ENCODE measurements at regions not wholly inside any gene's neighbourhood (a gene's known extent, or its start where the extent isn't known, plus 50 kb on each side); places are given as distances from the start of the nearest gene placed in this dataset.
A peak's percentile ranks its signal among the peaks of the same experiment; 100 is the strongest.

GRCh38 chr19:30906871-30907270, 442.4 kb downstream of the TSHZ3 start:
- in situ Hi-C loops (cut with MboI; ENCODE audit: low pct_unique_long_range_greater_than_20kb in 2 of 9, low sequenced_read_pairs in 9 of 9, unreplicated experiment in 9 of 9) = no loop called here
- H3K27ac ChIP-seq = no peak overlapping the region
- no peak overlapping the region for H3K4me3 ChIP-seq
- 20 to 92% (median 87%) methylated on average over 1 to 4 of the region's 8 CpGs; no CpG with 5 or more reads in 4 of the 10 experiments for WGBS, 10 experiments
- H3K4me1 ChIP-seq (replicated peaks in 1 of 2) = peaks cover 24 to 47% of the 10 kb centered on the region in 2 donors
- no peak for ATAC-seq (replicated peaks in 6 of 8)

- in situ Hi-C loops (cut with MboI; ENCODE audit: low pct_unique_long_range_greater_than_20kb in 2 of 9, low sequenced_read_pairs in 9 of 9, unreplicated experiment in 9 of 9) = no loop called here
- H3K4me3 ChIP-seq = no peak overlapping the region
- no peak for ATAC-seq (replicated peaks in 6 of 8)
- 40 to 90% (median 63%) methylated on average over 1 to 3 of the region's 3 CpGs; no CpG with 5 or more reads in 5 of the 10 experiments for WGBS, 10 experiments
- no peak overlapping the region for H3K27ac ChIP-seq
- H3K4me1 ChIP-seq (replicated peaks in 1 of 2) = peaks cover 14 to 18% of the 10 kb centered on the region in 2 donors
Measured at GRCh38 chr19:30900051-30900450, 449.2 kb downstream of the TSHZ3 start.

DNA sequence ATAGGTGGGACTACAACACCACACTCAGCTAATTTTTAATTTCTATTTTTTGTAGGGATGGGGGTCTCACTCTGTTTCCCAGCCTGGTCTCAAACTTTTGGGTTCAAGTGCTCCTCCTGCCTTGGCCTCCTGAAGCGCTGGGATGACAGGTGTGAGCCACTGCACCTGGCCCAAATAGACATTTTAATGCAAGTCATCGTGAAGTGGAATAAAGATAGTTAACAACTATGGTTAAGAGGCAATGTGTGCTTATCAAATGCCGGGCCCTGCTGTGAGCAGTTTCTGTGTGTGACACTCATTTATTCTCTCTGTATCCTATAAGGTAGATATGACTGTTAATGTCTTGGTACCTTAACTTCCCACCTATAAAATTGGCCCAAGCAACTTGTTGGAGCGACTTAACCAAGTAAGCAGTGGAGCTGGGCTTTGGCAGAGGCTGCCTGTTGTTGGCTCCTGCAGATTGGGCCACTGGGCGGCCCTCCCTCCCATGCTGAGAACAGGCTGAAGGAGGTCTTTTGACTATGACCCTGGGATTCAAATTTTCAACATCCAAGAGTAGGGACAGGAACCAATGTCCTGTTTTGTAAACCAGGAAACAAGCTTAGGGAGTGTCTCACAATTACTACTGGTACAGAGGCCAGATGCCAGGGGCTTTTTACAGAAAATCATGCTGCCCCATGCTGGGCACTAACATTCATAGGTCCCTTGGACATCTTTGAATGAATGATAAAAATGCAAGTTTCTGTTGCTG, 450.7 kb downstream of the TSHZ3 start:
- no peak overlapping the region for H3K4me3 ChIP-seq
- ATAC-seq (replicated peaks in 6 of 8) = no peak
- 53 to 100% (median 83%) methylated on average over 1 to 4 of the region's 5 CpGs; no CpG with 5 or more reads in 2 of the 10 experiments for WGBS, 10 experiments
- H3K4me1 ChIP-seq (replicated peaks in 1 of 2) = peaks cover 14 to 18% of the 10 kb centered on the region in 2 donors
- in situ Hi-C loops (cut with MboI; ENCODE audit: low pct_unique_long_range_greater_than_20kb in 2 of 9, low sequenced_read_pairs in 9 of 9, unreplicated experiment in 9 of 9) = no loop called here
- H3K27ac ChIP-seq = no peak overlapping the region

- WGBS, 10 experiments = 62 to 100% (median 100%) methylated on average over 1 to 6 of the region's 7 CpGs; no CpG with 5 or more reads in 5 of the 10 experiments
- peaks cover 14 to 18% of the 10 kb centered on the region in 2 donors for H3K4me1 ChIP-seq (replicated peaks in 1 of 2)
- in situ Hi-C loops (cut with MboI; ENCODE audit: low pct_unique_long_range_greater_than_20kb in 2 of 9, low sequenced_read_pairs in 9 of 9, unreplicated experiment in 9 of 9) = no loop called here
- H3K27ac ChIP-seq = no peak overlapping the region
- no peak for ATAC-seq (replicated peaks in 6 of 8)
- H3K4me3 ChIP-seq = no peak overlapping the region
Measured at GRCh38 chr19:30897553-30897952, 451.7 kb downstream of the TSHZ3 start.

- in situ Hi-C loops (cut with MboI; ENCODE audit: low pct_unique_long_range_greater_than_20kb in 2 of 9, low sequenced_read_pairs in 9 of 9, unreplicated experiment in 9 of 9) = no loop called here
- ATAC-seq (replicated peaks in 6 of 8) = no peak
- Histone ChIP-seq H3K4me3 (no peak overlapping the region), H3K27ac (peak overlapping the region; percentile 40 to 60), H3K4me1 (replicated peaks in 1 of 2) (peaks cover 14 to 18% of the 10 kb centered on the region in 2 donors)
- 100% methylated on average over 2 of the region's 3 CpGs; no CpG with 5 or more reads in 9 of the 10 experiments for WGBS, 10 experiments
Measured at GRCh38 chr19:30897034-30897433, 452.2 kb downstream of the TSHZ3 start.

- in situ Hi-C loops (cut with MboI; ENCODE audit: low pct_unique_long_range_greater_than_20kb in 2 of 9, low sequenced_read_pairs in 9 of 9, unreplicated experiment in 9 of 9) = no loop called here
- 17% methylated on average over 1 of the region's 1 CpG; no CpG with 5 or more reads in 8 of the 10 experiments for WGBS, 10 experiments
- no peak overlapping the region for H3K4me3 ChIP-seq
- peak overlapping the region; percentile 40 to 60 for H3K27ac ChIP-seq
- H3K4me1 ChIP-seq (replicated peaks in 1 of 2) = peaks cover 14 to 18% of the 10 kb centered on the region in 2 donors
- ATAC-seq (replicated peaks in 6 of 8) = peak in 4 of 8 experiments; percentile 33 to 69 (median 62)
Measured at GRCh38 chr19:30896554-30896953, 452.7 kb downstream of the TSHZ3 start.

DNA sequence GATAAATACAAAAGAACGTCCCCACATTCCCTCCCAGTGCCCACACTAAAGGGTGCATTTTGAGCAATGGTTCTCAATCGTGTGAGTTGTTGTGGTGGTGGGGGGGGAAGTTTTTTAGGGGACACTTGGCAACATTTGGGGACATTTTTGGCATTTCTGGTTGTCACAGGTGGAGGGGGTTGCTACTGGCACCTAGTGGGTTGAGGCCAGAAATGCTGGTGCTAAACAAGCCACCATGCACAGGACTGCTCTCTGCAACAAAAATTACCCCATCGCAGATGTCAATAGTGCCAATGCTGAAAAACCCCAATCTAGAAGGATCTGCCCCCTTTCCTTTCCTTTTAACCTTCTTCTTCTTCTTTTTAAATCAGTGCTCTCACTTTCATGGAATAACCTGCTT, 453.3 kb downstream of the TSHZ3 start:
- Histone ChIP-seq H3K27ac (no peak overlapping the region), H3K4me3 (no peak overlapping the region), H3K4me1 (replicated peaks in 1 of 2) (peaks cover 14 to 18% of the 10 kb centered on the region in 2 donors)
- ATAC-seq (replicated peaks in 6 of 8) = no peak
- WGBS, 10 experiments = 17 to 100% (median 55%) methylated on average over 1 to 2 of the region's 3 CpGs; no CpG with 5 or more reads in 4 of the 10 experiments
- in situ Hi-C loops (cut with MboI; ENCODE audit: low pct_unique_long_range_greater_than_20kb in 2 of 9, low sequenced_read_pairs in 9 of 9, unreplicated experiment in 9 of 9) = no loop called here

GRCh38 chr19:30891051-30891450, 458.2 kb downstream of the TSHZ3 start:
- no peak overlapping the region for H3K4me3 ChIP-seq
- in situ Hi-C loops (cut with MboI; ENCODE audit: low pct_unique_long_range_greater_than_20kb in 2 of 9, low sequenced_read_pairs in 9 of 9, unreplicated experiment in 9 of 9) = no loop called here
- WGBS, 10 experiments = 6 to 100% (median 82%) methylated on average over 2 to 4 of the region's 4 CpGs; no CpG with 5 or more reads in 3 of the 10 experiments
- H3K4me1 ChIP-seq (replicated peaks in 1 of 2) = peaks cover 3 to 9% of the 10 kb centered on the region in 2 donors
- peak in 3 of 8 experiments; percentile 23 to 70 (median 60) for ATAC-seq (replicated peaks in 6 of 8)
- H3K27ac ChIP-seq = no peak overlapping the region

DNA sequence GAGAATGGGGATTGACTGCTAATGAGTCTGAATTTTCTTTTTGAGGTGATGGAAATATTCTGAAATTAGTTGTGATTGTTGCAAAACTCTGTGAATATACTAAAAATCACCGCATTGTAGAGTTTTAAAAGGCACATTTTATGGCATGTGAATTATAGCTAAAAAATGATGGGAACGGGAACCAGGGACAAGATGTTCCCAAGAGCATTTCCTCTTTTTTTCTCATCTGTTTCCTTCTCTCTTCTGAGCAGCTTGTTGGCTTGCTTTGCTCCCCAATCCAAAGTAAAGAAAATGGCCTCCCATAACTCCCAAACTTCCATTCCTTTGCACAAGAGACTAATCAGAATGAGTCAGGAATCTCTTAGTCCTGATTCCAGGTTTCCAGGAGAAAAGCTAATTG, 459.2 kb downstream of the TSHZ3 start:
- H3K27ac ChIP-seq = no peak overlapping the region
- 28 to 100% (median 85%) methylated on average over 1 to 2 of the region's 2 CpGs; no CpG with 5 or more reads in 2 of the 10 experiments for WGBS, 10 experiments
- no peak for ATAC-seq (replicated peaks in 6 of 8)
- H3K4me1 ChIP-seq (replicated peaks in 1 of 2) = peaks cover 0 to 5% of the 10 kb centered on the region in 2 donors
- no peak overlapping the region for H3K4me3 ChIP-seq
- in situ Hi-C loops (cut with MboI; ENCODE audit: low pct_unique_long_range_greater_than_20kb in 2 of 9, low sequenced_read_pairs in 9 of 9, unreplicated experiment in 9 of 9) = no loop called here

GRCh38 chr19:30888937-30889336, 460.3 kb downstream of the TSHZ3 start:
- Histone ChIP-seq H3K27ac (no peak overlapping the region), H3K4me3 (no peak overlapping the region), H3K4me1 (replicated peaks in 1 of 2) (peaks cover 0 to 5% of the 10 kb centered on the region in 2 donors)
- WGBS, 10 experiments = 43 to 100% (median 83%) methylated on average over 1 to 2 of the region's 2 CpGs; no CpG with 5 or more reads in 5 of the 10 experiments
- in situ Hi-C loops (cut with MboI; ENCODE audit: low pct_unique_long_range_greater_than_20kb in 2 of 9, low sequenced_read_pairs in 9 of 9, unreplicated experiment in 9 of 9) = no loop called here
- ATAC-seq (replicated peaks in 6 of 8) = no peak

GRCh38 chr19:30887042-30887441, 462.2 kb downstream of the TSHZ3 start:
- ATAC-seq (replicated peaks in 6 of 8) = no peak
- 80 to 100% methylated on average over 1 to 2 of the region's 6 CpGs; no CpG with 5 or more reads in 8 of the 10 experiments for WGBS, 10 experiments
- H3K27ac ChIP-seq = no peak overlapping the region
- in situ Hi-C loops (cut with MboI; ENCODE audit: low pct_unique_long_range_greater_than_20kb in 2 of 9, low sequenced_read_pairs in 9 of 9, unreplicated experiment in 9 of 9) = no loop called here
- no peak overlapping the region for H3K4me3 ChIP-seq
- peaks cover 0 to 5% of the 10 kb centered on the region in 2 donors for H3K4me1 ChIP-seq (replicated peaks in 1 of 2)

- Histone ChIP-seq H3K4me1 (replicated peaks in 1 of 2) (peaks cover 0 to 5% of the 10 kb centered on the region in 2 donors), H3K27ac (no peak overlapping the region), H3K4me3 (no peak overlapping the region)
- ATAC-seq (replicated peaks in 6 of 8) = no peak
- 11 to 100% (median 92%) methylated on average over 1 to 3 of the region's 7 CpGs; no CpG with 5 or more reads in 6 of the 10 experiments for WGBS, 10 experiments
- in situ Hi-C loops (cut with MboI; ENCODE audit: low pct_unique_long_range_greater_than_20kb in 2 of 9, low sequenced_read_pairs in 9 of 9, unreplicated experiment in 9 of 9) = no loop called here
Measured at GRCh38 chr19:30886222-30886621, 463.0 kb downstream of the TSHZ3 start.

DNA sequence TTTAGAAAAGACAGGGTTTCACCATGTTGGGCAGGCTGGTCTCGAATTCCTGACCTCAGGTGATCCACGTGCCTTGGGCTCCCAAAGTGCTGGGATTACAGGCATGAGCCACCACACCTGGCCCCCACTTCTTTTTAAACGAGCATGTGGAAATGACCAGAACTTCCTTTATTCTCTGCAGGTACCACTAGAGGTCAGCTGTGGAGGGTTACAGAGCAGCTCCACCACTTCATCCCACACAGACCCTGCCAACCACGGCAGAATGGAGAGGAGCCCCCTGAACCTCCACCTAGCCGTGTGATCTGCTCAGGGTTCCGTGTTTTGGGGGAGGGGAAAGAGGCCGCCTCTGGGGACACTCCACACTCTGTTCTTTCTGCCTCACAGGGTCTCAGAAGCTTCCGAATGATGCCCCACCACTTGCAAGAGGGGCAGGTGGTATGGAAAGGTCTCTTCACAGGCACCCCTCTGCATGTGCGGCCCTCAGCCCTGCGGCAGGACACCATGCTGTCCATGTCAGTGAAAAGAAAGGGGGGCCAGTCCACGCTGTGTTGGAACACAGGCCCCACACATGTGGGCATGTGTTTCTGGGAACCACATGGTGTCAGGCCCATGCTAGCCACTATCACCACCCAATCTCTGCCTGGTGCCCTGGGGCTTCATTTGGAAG, 465.0 kb downstream of the TSHZ3 start:
- no peak overlapping the region for H3K27ac ChIP-seq
- no peak for ATAC-seq (replicated peaks in 6 of 8)
- in situ Hi-C loops (cut with MboI; ENCODE audit: low pct_unique_long_range_greater_than_20kb in 2 of 9, low sequenced_read_pairs in 9 of 9, unreplicated experiment in 9 of 9) = no loop called here
- no peak overlapping the region for H3K4me3 ChIP-seq
- WGBS, 10 experiments = 33 to 100% (median 85%) methylated on average over 1 to 4 of the region's 11 CpGs; no CpG with 5 or more reads in 3 of the 10 experiments
- peaks cover 0 to 5% of the 10 kb centered on the region in 2 donors for H3K4me1 ChIP-seq (replicated peaks in 1 of 2)

Data from motor neuron (in vitro differentiated cells).